ENCODE measurements at regions not wholly inside any gene's neighbourhood (a gene's known extent, or its start where the extent isn't known, plus 50 kb on each side); places are given as distances from the start of the nearest gene placed in this dataset.

DNA sequence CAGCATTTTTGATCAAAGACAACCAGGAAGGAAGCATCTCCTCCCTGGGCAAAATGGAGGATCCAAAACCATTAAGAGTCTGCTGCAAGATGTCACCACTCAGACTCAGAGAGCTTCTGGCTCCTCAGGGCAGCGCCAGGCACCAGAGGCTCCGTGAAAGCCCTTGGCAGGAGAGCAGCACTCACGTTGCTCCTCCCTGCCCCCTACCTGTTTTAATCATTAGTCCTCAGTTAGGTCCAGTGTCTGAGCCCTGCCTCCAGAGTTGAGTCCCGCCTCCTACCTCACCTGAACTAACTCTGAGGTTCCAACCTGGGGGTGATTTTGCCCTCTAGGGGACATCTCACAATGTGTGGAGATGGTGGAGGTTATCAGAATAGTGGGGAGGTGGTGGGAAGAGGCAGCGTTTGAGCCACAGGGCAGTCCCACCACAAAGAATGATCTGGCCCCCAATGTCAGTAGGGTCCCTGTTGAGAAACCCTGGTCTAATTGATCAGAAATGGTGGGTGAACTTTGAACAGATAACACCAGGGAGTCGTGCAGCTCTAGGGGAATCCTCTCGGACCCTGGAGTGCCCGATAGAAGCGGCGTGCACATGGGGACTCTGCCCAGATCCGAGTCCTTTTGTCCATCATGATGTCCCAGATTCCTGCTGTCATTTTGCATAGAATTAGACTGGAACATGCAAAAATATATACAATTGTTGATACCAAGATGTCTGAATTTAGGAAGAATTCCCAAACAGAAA, 156.7 kb upstream of the DIO3 start:
- TF ChIP-seq, protein P1, sequence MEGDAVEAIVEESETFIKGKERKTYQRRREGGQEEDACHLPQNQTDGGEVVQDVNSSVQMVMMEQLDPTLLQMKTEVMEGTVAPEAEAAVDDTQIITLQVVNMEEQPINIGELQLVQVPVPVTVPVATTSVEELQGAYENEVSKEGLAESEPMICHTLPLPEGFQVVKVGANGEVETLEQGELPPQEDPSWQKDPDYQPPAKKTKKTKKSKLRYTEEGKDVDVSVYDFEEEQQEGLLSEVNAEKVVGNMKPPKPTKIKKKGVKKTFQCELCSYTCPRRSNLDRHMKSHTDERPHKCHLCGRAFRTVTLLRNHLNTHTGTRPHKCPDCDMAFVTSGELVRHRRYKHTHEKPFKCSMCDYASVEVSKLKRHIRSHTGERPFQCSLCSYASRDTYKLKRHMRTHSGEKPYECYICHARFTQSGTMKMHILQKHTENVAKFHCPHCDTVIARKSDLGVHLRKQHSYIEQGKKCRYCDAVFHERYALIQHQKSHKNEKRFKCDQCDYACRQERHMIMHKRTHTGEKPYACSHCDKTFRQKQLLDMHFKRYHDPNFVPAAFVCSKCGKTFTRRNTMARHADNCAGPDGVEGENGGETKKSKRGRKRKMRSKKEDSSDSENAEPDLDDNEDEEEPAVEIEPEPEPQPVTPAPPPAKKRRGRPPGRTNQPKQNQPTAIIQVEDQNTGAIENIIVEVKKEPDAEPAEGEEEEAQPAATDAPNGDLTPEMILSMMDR (IDR thresholded peaks at IDR 0.05; ENCODE audit: extremely low read depth in 1 of 2, insufficient read depth in 1 of 2, low read depth in 1 of 2, low read length in 2 of 2): no peak
- TF ChIP-seq POLR2AphosphoS5 (IDR thresholded peaks at IDR 0.05; ENCODE audit: insufficient read depth, low read depth, low read length): no peak
- TF ChIP-seq GATA2 (IDR thresholded peaks at IDR 0.05; ENCODE audit: insufficient read depth, insufficient read length, low read depth, low read length): no peak
- TF ChIP-seq POLR2A (IDR thresholded peaks at IDR 0.05; ENCODE audit: low read depth, low read length): no peak
- TF ChIP-seq EZH2 (IDR thresholded peaks at IDR 0.05; ENCODE audit: borderline replicate concordance, low read depth, low read length, severe bottlenecking): no peak
- TF ChIP-seq, protein P2, sequence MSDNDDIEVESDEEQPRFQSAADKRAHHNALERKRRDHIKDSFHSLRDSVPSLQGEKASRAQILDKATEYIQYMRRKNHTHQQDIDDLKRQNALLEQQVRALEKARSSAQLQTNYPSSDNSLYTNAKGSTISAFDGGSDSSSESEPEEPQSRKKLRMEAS (IDR thresholded peaks at IDR 0.05; ENCODE audit: insufficient read depth, insufficient read length): no peak
- TF ChIP-seq JUN (IDR thresholded peaks at IDR 0.05; ENCODE audit: borderline replicate concordance, insufficient read depth, insufficient read length, low read depth): no peak

All from endothelial cell of umbilical vein (primary cell).